Muscle layer of colon (tissue), 2 donors: ENCODE measurements at regions not wholly inside any gene's neighbourhood (a gene's known extent, or its start where the extent isn't known, plus 50 kb on each side); places are given as distances from the start of the nearest gene placed in this dataset.

ENCODE experiments used
- H3K27ac ChIP-seq: one replicate; pipeline ENCODE4 v1.7.0; 2013; ENCODE audit warnings: low read depth, mild to moderate bottlenecking, low read length, moderate library complexity
- H3K27me3 ChIP-seq, 2 donors: one replicate each; pipeline ENCODE4 v1.7.0; 2013; ENCODE audit warnings: low read length in 2 of 2, mild to moderate bottlenecking in 2 of 2; ENCODE audit not compliant: insufficient read depth in 2 of 2, control insufficient read depth in 1 of 2
- H3K36me3 ChIP-seq: one replicate; pipeline ENCODE4 v1.7.0; 2013; ENCODE audit warnings: mild to moderate bottlenecking, low read length; ENCODE audit not compliant: insufficient read depth
- H3K4me1 ChIP-seq: one replicate; pipeline ENCODE4 v1.7.0; 2013; ENCODE audit warnings: mild to moderate bottlenecking, low read length; ENCODE audit not compliant: insufficient read depth
- H3K4me3 ChIP-seq, 2 donors: one replicate each; pipeline ENCODE4 v1.7.0; 2013; ENCODE audit warnings: low read length in 2 of 2, low read depth in 1 of 2, mild to moderate bottlenecking in 1 of 2, moderate library complexity in 1 of 2
- H3K9ac ChIP-seq: one replicate; pipeline ENCODE4 v1.7.0; 2013; ENCODE audit warnings: low read length
- H3K9me3 ChIP-seq: one replicate; pipeline ENCODE4 v1.7.0; 2013; ENCODE audit warnings: mild to moderate bottlenecking, low read length
- donor health status: abdominal sarcoma.
- donor health status: Adenocarcinoma of cecum.

DNA sequence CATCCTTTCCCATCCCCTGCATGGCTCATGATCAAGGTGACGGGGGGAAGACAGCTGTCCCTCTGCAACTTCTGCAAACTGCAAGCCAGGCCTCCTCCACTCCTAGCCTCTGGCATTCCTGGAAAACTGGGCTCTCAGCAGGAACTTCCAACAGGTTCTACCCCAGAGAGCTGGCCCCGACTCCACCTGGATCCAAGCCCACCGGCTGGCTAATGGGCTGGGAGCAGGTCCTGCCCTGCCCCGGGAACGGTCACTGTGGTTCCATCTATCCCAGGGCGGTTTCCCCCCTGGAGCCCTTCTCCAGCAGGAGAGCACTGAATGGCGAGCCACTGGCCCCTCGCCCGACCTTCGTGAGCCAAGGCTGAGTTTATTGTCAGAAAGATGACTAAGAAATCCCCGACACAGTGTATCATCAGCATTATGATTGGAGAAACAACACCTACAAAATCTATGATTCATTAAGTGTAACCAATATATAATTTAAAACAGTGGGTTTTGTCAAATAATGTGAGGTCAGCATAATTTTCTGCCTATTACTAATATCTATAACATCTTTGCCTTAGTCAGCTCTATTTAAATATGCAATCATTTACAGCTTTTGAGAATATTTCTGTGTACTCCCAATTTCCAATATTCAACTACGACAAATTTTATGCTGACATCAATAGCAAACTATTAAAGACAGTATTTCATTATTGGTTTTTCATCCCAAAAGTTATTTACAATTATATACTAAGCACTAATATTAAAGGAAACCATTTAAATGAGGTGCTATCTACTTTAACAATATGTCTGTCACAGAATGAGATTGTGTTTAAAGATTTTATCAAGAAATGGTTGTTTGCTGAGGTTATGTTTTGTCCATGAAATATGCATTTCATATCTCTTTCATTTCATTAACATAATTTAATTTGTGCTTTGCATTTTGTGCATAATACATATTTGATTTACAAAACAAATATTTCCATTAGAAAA lies 133.0 kb downstream of the URI1 start:
- H3K27me3 ChIP-seq = no peaks in the 10 kb centered on the region
- H3K9me3 ChIP-seq = no peaks in the 10 kb centered on the region
- H3K36me3 ChIP-seq = no peaks in the 10 kb centered on the region
- no peak overlapping the region for H3K9ac ChIP-seq
- peaks cover 4% of the 10 kb centered on the region for H3K4me1 ChIP-seq
- H3K27ac ChIP-seq = no peak overlapping the region
- H3K4me3 ChIP-seq = no peak overlapping the region

DNA sequence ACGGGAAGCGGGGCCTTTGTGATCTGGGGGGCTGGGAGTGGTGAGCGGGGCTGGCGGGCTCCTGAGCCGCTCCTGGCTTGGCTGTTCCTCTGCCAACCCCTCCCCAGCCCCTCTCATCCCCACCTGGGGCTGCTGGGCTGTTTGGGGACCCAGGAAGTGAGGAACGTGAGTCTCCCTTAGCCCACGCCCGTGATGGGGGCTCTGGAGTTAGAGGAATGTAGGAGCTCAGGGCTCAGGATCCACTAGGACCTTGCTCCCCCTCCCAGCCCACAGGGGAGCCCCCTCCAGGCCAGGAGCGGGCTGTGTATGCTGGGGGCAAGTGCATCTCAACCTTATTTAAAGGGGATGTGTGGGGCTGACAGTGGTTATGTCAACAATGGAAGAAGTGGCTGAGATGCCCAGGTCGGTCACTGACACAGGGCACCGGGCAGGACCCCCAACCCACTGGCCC lies 134.1 kb downstream of the URI1 start:
- Histone ChIP-seq H3K4me1 (peaks cover 4% of the 10 kb centered on the region), H3K27ac (no peak overlapping the region), H3K27me3 (no peaks in the 10 kb centered on the region), H3K9ac (no peak overlapping the region), H3K36me3 (no peaks in the 10 kb centered on the region), H3K9me3 (no peaks in the 10 kb centered on the region), H3K4me3 (no peak overlapping the region)

DNA sequence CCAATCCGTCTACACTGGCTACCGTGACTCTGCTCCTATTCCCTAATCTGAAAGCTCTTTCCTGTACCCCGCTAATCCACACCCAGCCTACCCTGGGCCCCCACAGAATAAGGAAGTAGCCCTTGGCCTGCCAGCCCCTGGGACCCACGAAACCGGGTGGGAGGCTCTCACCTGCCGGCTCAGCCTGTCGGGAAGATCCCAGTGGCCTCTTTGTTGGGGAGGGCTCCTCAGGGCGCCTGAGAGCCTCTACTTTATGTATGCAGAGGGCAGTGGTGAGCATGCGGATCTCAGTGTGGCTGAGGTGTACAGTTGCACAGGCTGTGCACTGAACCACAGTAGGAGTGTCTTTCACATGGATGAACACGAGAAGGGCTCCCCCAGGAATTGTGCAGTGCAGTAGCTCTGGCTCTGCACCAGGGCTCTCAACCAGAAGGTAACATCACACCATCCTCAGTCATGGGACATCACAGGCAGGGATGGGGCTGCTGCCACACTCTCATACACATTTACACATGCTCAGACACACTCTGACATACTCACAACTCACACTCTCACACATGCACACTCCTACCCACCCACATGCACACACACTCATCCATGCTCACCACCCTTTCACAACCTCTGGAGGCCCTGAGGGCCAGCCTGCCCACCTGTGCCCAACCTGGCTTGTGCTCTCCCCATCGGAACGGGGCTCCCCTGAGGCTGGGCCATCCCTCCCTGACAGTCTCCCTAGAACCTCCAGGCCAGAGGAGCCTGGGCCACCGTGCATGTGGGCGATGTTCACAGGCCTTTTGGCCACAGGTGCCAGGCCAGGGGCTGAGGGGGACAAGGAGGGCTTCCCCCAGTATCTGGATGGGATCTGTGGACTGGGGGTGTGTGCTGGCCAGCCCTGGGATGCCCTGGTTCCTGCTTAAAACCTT lies 135.0 kb downstream of the URI1 start:
- Histone ChIP-seq H3K4me3 (no peak overlapping the region), H3K9me3 (no peaks in the 10 kb centered on the region), H3K4me1 (no peaks in the 10 kb centered on the region), H3K36me3 (no peaks in the 10 kb centered on the region), H3K27ac (no peak overlapping the region), H3K9ac (no peak overlapping the region), H3K27me3 (no peaks in the 10 kb centered on the region)

DNA sequence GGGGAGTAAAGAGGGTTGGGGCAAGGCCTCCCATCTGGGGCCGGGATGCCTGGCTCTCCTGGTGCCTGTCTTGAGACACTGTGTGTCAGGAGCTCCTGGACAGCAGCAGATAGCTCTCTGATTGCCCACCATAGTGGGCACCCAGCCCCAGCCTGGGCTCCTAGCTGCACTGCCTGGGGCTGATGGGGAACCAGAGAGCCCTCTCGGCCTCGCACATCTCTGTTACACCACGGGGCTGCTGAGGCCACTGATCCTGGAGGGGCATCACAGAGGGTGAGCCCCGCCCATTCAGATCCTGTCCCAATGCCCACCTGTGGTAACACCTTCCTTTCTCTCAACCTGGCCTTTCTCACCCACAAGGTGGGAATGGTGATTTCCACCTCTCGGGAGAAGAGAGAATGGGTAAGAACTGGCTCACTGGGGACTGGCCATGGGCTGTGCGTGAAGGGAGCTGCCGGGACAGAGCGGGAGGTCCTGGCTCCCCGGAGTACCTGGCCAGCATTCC lies 135.9 kb downstream of the URI1 start:
- Histone ChIP-seq H3K27me3 (no peaks in the 10 kb centered on the region), H3K36me3 (no peaks in the 10 kb centered on the region), H3K4me1 (no peaks in the 10 kb centered on the region), H3K27ac (no peak overlapping the region), H3K4me3 (no peak overlapping the region), H3K9me3 (no peaks in the 10 kb centered on the region), H3K9ac (no peak overlapping the region)

- no peaks in the 10 kb centered on the region for H3K4me1 ChIP-seq
- H3K9me3 ChIP-seq = no peaks in the 10 kb centered on the region
- no peaks in the 10 kb centered on the region for H3K36me3 ChIP-seq
- H3K27ac ChIP-seq = no peak overlapping the region
- H3K4me3 ChIP-seq = no peak overlapping the region
- H3K27me3 ChIP-seq = no peaks in the 10 kb centered on the region
- no peak overlapping the region for H3K9ac ChIP-seq
These were observed 136.4 kb downstream of the URI1 start for GRCh38 chr19:30078381-30078910.

- H3K27ac ChIP-seq = no peak overlapping the region
- H3K4me3 ChIP-seq = no peak overlapping the region
These were observed 137.2 kb downstream of the URI1 start for GRCh38 chr19:30079200-30079599.

GRCh38 chr19:30082168-30082567 lies 140.1 kb downstream of the URI1 start:
- H3K4me3 ChIP-seq = no peak overlapping the region
- H3K4me1 ChIP-seq = no peaks in the 10 kb centered on the region
- no peak overlapping the region for H3K27ac ChIP-seq

More at GRCh38 chr19:30079200-30079599, 137.2 kb downstream of the URI1 start:
- no peaks in the 10 kb centered on the region for H3K27me3 ChIP-seq
- H3K9me3 ChIP-seq = no peaks in the 10 kb centered on the region
- no peaks in the 10 kb centered on the region for H3K36me3 ChIP-seq
- no peaks in the 10 kb centered on the region for H3K4me1 ChIP-seq
- H3K9ac ChIP-seq = no peak overlapping the region

GRCh38 chr19:30082611-30083010 lies 140.6 kb downstream of the URI1 start:
- no peak overlapping the region for H3K27ac ChIP-seq
- no peak overlapping the region for H3K4me3 ChIP-seq
- no peaks in the 10 kb centered on the region for H3K9me3 ChIP-seq
- H3K4me1 ChIP-seq = no peaks in the 10 kb centered on the region
- H3K9ac ChIP-seq = no peak overlapping the region
- no peaks in the 10 kb centered on the region for H3K36me3 ChIP-seq
- no peaks in the 10 kb centered on the region for H3K27me3 ChIP-seq

More at GRCh38 chr19:30082168-30082567, 140.1 kb downstream of the URI1 start:
- Histone ChIP-seq H3K27me3 (no peaks in the 10 kb centered on the region), H3K9ac (no peak overlapping the region), H3K36me3 (no peaks in the 10 kb centered on the region), H3K9me3 (no peaks in the 10 kb centered on the region)

DNA sequence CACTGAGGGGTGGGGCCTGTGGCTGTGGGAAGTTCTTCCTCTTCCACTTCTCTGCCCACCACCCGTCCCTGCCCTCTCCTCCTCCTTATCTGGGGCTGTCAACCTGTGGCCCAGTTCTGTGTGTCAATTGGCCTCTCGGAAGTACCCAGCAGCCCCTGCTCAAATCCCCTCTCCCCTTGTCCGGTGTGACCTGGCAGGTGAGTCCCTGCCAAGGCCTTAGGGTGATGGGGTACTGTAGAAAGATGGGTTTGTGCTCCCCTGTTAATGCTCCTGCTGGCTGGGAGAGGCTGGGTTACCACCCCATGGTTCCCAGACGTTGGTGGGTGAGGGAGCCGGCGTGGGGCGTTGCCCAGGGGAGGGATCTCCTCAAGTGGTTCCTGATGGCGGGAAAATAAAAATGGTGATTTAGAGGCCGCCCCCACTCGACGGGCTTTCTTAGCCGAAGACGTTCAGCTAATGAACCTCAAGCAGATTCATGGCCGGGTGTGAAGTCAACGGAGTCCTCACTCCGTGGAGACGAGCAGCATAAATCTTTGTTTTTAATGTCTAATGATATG lies 141.2 kb downstream of the URI1 start:
- Histone ChIP-seq H3K27me3 (no peaks in the 10 kb centered on the region), H3K4me3 (no peak overlapping the region)

GRCh38 chr19:30083701-30084156 lies 141.7 kb downstream of the URI1 start:
- no peak overlapping the region for H3K4me3 ChIP-seq
- no peaks in the 10 kb centered on the region for H3K4me1 ChIP-seq
- no peaks in the 10 kb centered on the region for H3K27me3 ChIP-seq
- H3K36me3 ChIP-seq = no peaks in the 10 kb centered on the region
- no peaks in the 10 kb centered on the region for H3K9me3 ChIP-seq
- H3K27ac ChIP-seq = no peak overlapping the region
- no peak overlapping the region for H3K9ac ChIP-seq

More for the DNA sequence above, 141.2 kb downstream of the URI1 start:
- H3K36me3 ChIP-seq = no peaks in the 10 kb centered on the region
- H3K4me1 ChIP-seq = no peaks in the 10 kb centered on the region
- no peak overlapping the region for H3K9ac ChIP-seq
- no peak overlapping the region for H3K27ac ChIP-seq
- no peaks in the 10 kb centered on the region for H3K9me3 ChIP-seq
